ENCODE measurements at regions not wholly inside any gene's neighbourhood (a gene's known extent, or its start where the extent isn't known, plus 50 kb on each side); places are given as distances from the start of the nearest gene placed in this dataset.
"Not testable (repeated sequence)": the region's sequence is repeated elsewhere in the genome, so short reads cannot be mapped to it uniquely, and the experiment has no call there.

- CTCF ChIA-PET, result no interaction called here
- TF ChIP-seq CTCF (IDR thresholded peaks at IDR 0.05; ENCODE audit: low read depth, low read length), result no peak
- peaks cover 6% of the 10 kb centered on the region for H3K9me3 ChIP-seq (ENCODE audit: control insufficient read depth, insufficient read depth, low read length)
These were observed 194.9 kb upstream of the EPHA6 start for GRCh38 chr3:96619475-96619874.

GRCh38 chr3:96622878-96623277 lies 191.5 kb upstream of the EPHA6 start:
- peaks cover 6% of the 10 kb centered on the region for H3K9me3 ChIP-seq (ENCODE audit: control insufficient read depth, insufficient read depth, low read length)
- no peak for DNase-seq (ENCODE audit: low read depth, low spot score)
- H3K27me3 ChIP-seq (ENCODE audit: control insufficient read depth, insufficient read depth, low read length), result no peaks in the 10 kb centered on the region
- H3K4me3 ChIP-seq (ENCODE audit: low read depth, low read length), result no peak overlapping the region
- ChIA-PET POLR2A (no interaction called here), CTCF (no interaction called here)
- no peak for TF ChIP-seq CTCF (IDR thresholded peaks at IDR 0.05; ENCODE audit: low read depth, low read length)
- H3K27ac ChIP-seq (ENCODE audit: low read depth, low read length), result no peak overlapping the region

More at GRCh38 chr3:96619475-96619874, 194.9 kb upstream of the EPHA6 start:
- DNase-seq (ENCODE audit: low read depth, low spot score), result no peak
- Histone ChIP-seq H3K27me3 (ENCODE audit: control insufficient read depth, insufficient read depth, low read length) (no peaks in the 10 kb centered on the region), H3K27ac (ENCODE audit: low read depth, low read length) (no peak overlapping the region), H3K4me3 (ENCODE audit: low read depth, low read length) (no peak overlapping the region)
- POLR2A ChIA-PET, result no interaction called here

GRCh38 chr3:96631050-96631449 lies 183.3 kb upstream of the EPHA6 start:
- DNase-seq (ENCODE audit: low read depth, low spot score), result no peak
- no peaks in the 10 kb centered on the region for H3K27me3 ChIP-seq (ENCODE audit: control insufficient read depth, insufficient read depth, low read length)
- TF ChIP-seq CTCF (IDR thresholded peaks at IDR 0.05; ENCODE audit: low read depth, low read length), result no peak
- H3K27ac ChIP-seq (ENCODE audit: low read depth, low read length), result no peak overlapping the region
- no peaks in the 10 kb centered on the region for H3K9me3 ChIP-seq (ENCODE audit: control insufficient read depth, insufficient read depth, low read length)
- ChIA-PET CTCF (no interaction called here), POLR2A (no interaction called here)
- H3K4me3 ChIP-seq (ENCODE audit: low read depth, low read length), result no peak overlapping the region

- Histone ChIP-seq H3K9me3 (ENCODE audit: control insufficient read depth, insufficient read depth, low read length) (peaks cover 13% of the 10 kb centered on the region), H3K27me3 (ENCODE audit: control insufficient read depth, insufficient read depth, low read length) (no peaks in the 10 kb centered on the region), H3K4me3 (ENCODE audit: low read depth, low read length) (no peak overlapping the region), H3K27ac (ENCODE audit: low read depth, low read length) (no peak overlapping the region)
- ChIA-PET POLR2A (no interaction called here), CTCF (no interaction called here)
- no peak for TF ChIP-seq CTCF (IDR thresholded peaks at IDR 0.05; ENCODE audit: low read depth, low read length)
- DNase-seq (ENCODE audit: low read depth, low spot score), result no peak
These were observed 167.8 kb upstream of the EPHA6 start for GRCh38 chr3:96646596-96646995.

- no peak overlapping the region for H3K4me3 ChIP-seq (ENCODE audit: low read depth, low read length)
- H3K27ac ChIP-seq (ENCODE audit: low read depth, low read length), result no peak overlapping the region
- no peak for DNase-seq (ENCODE audit: low read depth, low spot score)
- H3K9me3 ChIP-seq (ENCODE audit: control insufficient read depth, insufficient read depth, low read length), result peaks cover 5% of the 10 kb centered on the region
- TF ChIP-seq CTCF (IDR thresholded peaks at IDR 0.05; ENCODE audit: low read depth, low read length), result no peak
- H3K27me3 ChIP-seq (ENCODE audit: control insufficient read depth, insufficient read depth, low read length), result no peaks in the 10 kb centered on the region
- POLR2A ChIA-PET, result no interaction called here
- CTCF ChIA-PET, result no interaction called here
These were observed 156.7 kb upstream of the EPHA6 start for GRCh38 chr3:96657710-96658109.

GRCh38 chr3:96671861-96672595 lies 142.4 kb upstream of the EPHA6 start:
- POLR2A ChIA-PET; H3K4me3 ChIP-seq (ENCODE audit: low read depth, low read length); H3K27me3 ChIP-seq (ENCODE audit: control insufficient read depth, insufficient read depth, low read length); H3K27ac ChIP-seq (ENCODE audit: low read depth, low read length); CTCF ChIA-PET; DNase-seq (ENCODE audit: low read depth, low spot score): not testable (repeated sequence)
- H3K9me3 ChIP-seq (ENCODE audit: control insufficient read depth, insufficient read depth, low read length), result peaks cover 14% of the 10 kb centered on the region
